Smooth muscle cell (in vitro differentiated cells): ENCODE measurements at regions not wholly inside any gene's neighbourhood (a gene's known extent, or its start where the extent isn't known, plus 50 kb on each side); places are given as distances from the start of the nearest gene placed in this dataset.

Source experiments
- DNase-seq: peaks from one replicate; lab custom pipeline; 2025; ENCODE audit not compliant: unreplicated experiment; lab: John Stamatoyannopoulos, UW
- H2AFZ ChIP-seq: fragments of 200-600 bp; sonication (generic); 2 replicates; pipeline ENCODE4 v1.6.0; 2016; ENCODE audit warnings: antibody characterized with exemption, low read depth, mild to moderate bottlenecking
- H3F3A ChIP-seq: fragments of 200-600 bp; sonication (generic); 2 replicates; pipeline ENCODE4 v1.6.0; 2017; ENCODE audit warnings: antibody characterized with exemption, low read depth
- H3K27ac ChIP-seq: fragments of 200-600 bp; sonication (generic); 2 replicates; pipeline ENCODE4 v1.5.1; 2016; ENCODE audit warnings: low read depth, mild to moderate bottlenecking
- H3K27me3 ChIP-seq: fragments of 200-600 bp; sonication (generic); 2 replicates; pipeline ENCODE4 v1.6.1; 2016; ENCODE audit warnings: low read depth, mild to moderate bottlenecking
- H3K36me3 ChIP-seq: fragments of 200-600 bp; sonication (generic); 2 replicates; pipeline ENCODE4 v1.5.1; 2016; ENCODE audit warnings: low read depth
- H3K4me1 ChIP-seq: fragments of 200-600 bp; sonication (generic); 2 replicates; pipeline ENCODE4 v1.5.1; 2016; ENCODE audit warnings: low read depth
- H3K4me2 ChIP-seq: fragments of 200-600 bp; sonication (generic); 2 replicates; pipeline ENCODE4 v1.6.0; 2016; ENCODE audit warnings: mild to moderate bottlenecking
- H3K4me3 ChIP-seq: fragments of 200-600 bp; sonication (generic); 2 replicates; pipeline ENCODE4 v1.5.1; 2016; ENCODE audit warnings: mild to moderate bottlenecking
- H3K79me2 ChIP-seq: fragments of 200-600 bp; sonication (generic); 2 replicates; pipeline ENCODE4 v1.6.0; 2016; ENCODE audit warnings: low read depth, mild to moderate bottlenecking
- H3K9ac ChIP-seq: fragments of 200-600 bp; sonication (generic); 2 replicates; pipeline ENCODE4 v1.6.0; 2016; ENCODE audit warnings: low read depth
- H3K9me3 ChIP-seq: fragments of 200-600 bp; sonication (generic); replicated peaks from 2 replicates; pipeline ENCODE4 v1.5.1; 2016; ENCODE audit warnings: low read depth
- H4K20me1 ChIP-seq: fragments of 200-600 bp; sonication (generic); 2 replicates; pipeline ENCODE4 v1.6.0; 2016; ENCODE audit warnings: low read depth
- CTCF ChIP-seq: fragments of 200-600 bp; sonication (generic); IDR thresholded peaks from 2 replicates; pipeline ENCODE4 v1.5.1; 2017; ENCODE audit warnings: borderline replicate concordance, mild to moderate bottlenecking, antibody characterized with exemption; ENCODE audit not compliant: insufficient read depth, poor library complexity, severe bottlenecking
- WGBS: methylation state at CpG from one replicate; pipeline ENCODE4 v1.1.7; 2016; ENCODE audit warnings: low lambda C conversion rate; 5-methylcytosine and 5-hydroxymethylcytosine counted together

- no peaks in the 10 kb centered on the region for H3K36me3 ChIP-seq
- H3K4me1 ChIP-seq, result no peaks in the 10 kb centered on the region
- no peaks in the 10 kb centered on the region for H3K9me3 ChIP-seq
- TF ChIP-seq CTCF, result no peak
- no peaks in the 10 kb centered on the region for H3F3A ChIP-seq
- H3K79me2 ChIP-seq, result no peaks in the 10 kb centered on the region
- WGBS, result 91% methylated on average over 1 of the region's 1 CpG
- no peaks in the 10 kb centered on the region for H3K27me3 ChIP-seq
- H2AFZ ChIP-seq, result no peak overlapping the region
- H3K4me2 ChIP-seq, result no peak overlapping the region
- H3K27ac ChIP-seq, result no peak overlapping the region
- no peaks in the 10 kb centered on the region for H4K20me1 ChIP-seq
- no peak overlapping the region for H3K4me3 ChIP-seq
- DNase-seq, result no peak
- H3K9ac ChIP-seq, result no peak overlapping the region
These were observed 1256.2 kb upstream of the SPRY2 start for GRCh38 chr13:81597101-81597500.

DNA sequence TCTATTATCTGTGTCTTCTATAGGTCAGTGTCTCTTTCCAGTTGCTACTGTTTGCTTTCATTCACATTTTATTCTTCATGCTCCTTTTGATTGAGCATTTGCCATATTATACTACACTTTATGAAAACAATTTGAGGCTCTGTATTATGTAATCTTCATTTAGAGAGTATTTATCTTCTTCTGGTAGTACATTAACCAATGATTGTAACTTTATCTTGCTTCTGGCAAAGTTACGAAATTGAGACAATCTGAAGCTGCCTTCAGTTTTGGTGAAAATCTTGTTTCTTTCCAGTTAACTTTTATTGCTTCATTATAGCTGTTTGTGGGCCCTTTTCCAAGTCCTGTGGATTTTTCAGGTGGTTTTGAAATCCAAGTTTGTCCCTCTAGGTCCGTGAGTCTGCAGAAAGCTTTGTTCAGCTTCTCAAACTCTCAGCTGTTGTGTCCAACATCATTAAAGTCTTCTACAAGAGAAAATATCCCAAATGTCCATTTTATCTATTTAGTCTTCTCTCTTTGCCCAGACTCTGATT, 1255.4 kb upstream of the SPRY2 start:
- no peak overlapping the region for H3K9ac ChIP-seq
- H3K27ac ChIP-seq, result no peak overlapping the region
- TF ChIP-seq CTCF, result no peak
- no peak overlapping the region for H3K4me2 ChIP-seq
- no peaks in the 10 kb centered on the region for H3K79me2 ChIP-seq
- no peak overlapping the region for H3K4me3 ChIP-seq
- 73% methylated on average over 2 of the region's 2 CpGs for WGBS
- no peaks in the 10 kb centered on the region for H3K27me3 ChIP-seq
- no peaks in the 10 kb centered on the region for H3F3A ChIP-seq
- no peaks in the 10 kb centered on the region for H4K20me1 ChIP-seq
- H2AFZ ChIP-seq, result peak overlapping the region; percentile 11
- no peaks in the 10 kb centered on the region for H3K4me1 ChIP-seq
- H3K9me3 ChIP-seq, result no peaks in the 10 kb centered on the region
- DNase-seq, result no peak
- H3K36me3 ChIP-seq, result no peaks in the 10 kb centered on the region

DNA sequence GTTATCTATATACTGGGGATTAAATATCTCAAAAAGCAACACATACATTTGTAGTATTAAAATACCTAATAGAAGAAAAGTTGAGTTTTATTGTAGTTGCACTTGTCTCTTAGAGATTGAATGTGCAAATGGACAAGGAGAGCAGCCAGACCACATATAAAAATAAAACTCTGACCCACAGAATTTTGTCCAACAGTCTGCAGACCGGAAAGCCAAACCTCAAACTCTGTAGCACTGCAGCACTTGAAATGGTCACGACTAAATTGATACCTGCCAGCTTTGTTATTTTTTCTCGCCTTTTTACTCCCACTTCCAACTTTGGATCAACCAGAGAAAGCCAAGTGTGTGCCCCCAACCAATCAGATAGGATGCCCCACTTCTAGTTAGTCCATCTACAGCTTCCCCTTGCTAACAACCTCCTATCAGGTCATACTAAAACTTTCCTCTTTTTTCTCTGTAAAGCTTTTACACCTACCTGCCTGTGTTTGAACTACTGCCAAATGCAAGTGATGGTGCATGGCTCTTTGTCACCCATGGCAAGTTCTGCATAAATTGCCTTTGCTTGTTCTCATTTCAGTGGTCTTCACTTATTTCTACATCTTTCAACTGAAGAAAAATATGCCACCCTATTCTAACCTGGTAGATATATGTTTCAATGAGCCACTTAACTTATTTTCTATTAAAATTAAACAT, 1250.7 kb upstream of the SPRY2 start:
- Histone ChIP-seq H3K4me1 (no peaks in the 10 kb centered on the region), H3F3A (no peaks in the 10 kb centered on the region), H4K20me1 (no peaks in the 10 kb centered on the region), H3K27ac (no peak overlapping the region), H3K4me2 (no peak overlapping the region), H3K79me2 (no peaks in the 10 kb centered on the region), H3K27me3 (no peaks in the 10 kb centered on the region), H3K9me3 (no peaks in the 10 kb centered on the region), H3K4me3 (no peak overlapping the region), H3K9ac (no peak overlapping the region), H2AFZ (no peak overlapping the region), H3K36me3 (no peaks in the 10 kb centered on the region)
- WGBS, result 98% methylated on average over 3 of the region's 3 CpGs
- DNase-seq, result no peak
- TF ChIP-seq CTCF, result no peak

- no peaks in the 10 kb centered on the region for H4K20me1 ChIP-seq
- no peak overlapping the region for H2AFZ ChIP-seq
- no peak for TF ChIP-seq CTCF
- no peaks in the 10 kb centered on the region for H3K36me3 ChIP-seq
- H3K27ac ChIP-seq, result no peak overlapping the region
- H3K79me2 ChIP-seq, result no peaks in the 10 kb centered on the region
- H3K9me3 ChIP-seq, result no peaks in the 10 kb centered on the region
- H3K27me3 ChIP-seq, result no peaks in the 10 kb centered on the region
- DNase-seq, result no peak
- H3K9ac ChIP-seq, result no peak overlapping the region
- peaks cover 4% of the 10 kb centered on the region for H3K4me1 ChIP-seq
- no peaks in the 10 kb centered on the region for H3F3A ChIP-seq
- no peak overlapping the region for H3K4me2 ChIP-seq
- H3K4me3 ChIP-seq, result no peak overlapping the region
These were observed 1241.5 kb upstream of the SPRY2 start for GRCh38 chr13:81582381-81582780.
